ENCODE measurements at regions not wholly inside any gene's neighbourhood (a gene's known extent, or its start where the extent isn't known, plus 50 kb on each side); places are given as distances from the start of the nearest gene placed in this dataset.

DNA sequence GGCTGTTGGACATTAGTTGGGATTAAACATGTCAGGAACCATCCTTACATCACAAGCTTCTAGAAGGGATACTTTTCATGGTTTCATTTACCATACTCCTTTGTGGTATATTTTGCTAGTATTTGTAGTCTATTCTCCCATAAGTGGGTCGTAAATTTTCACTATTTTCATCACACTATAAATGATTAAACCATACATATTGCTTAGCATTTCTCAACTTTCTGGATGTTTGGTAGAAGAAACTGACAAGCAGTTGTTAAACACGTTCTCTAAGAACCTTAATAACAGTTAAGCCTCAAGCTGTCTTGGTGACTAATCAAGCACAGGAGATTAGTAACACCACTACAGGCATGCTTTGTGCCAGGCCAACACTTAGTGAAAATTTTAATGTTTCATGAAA lies 375.5 kb downstream of the NAF1 start:
- TF ChIP-seq CTCF (conservative IDR thresholded peaks at IDR 0.05) (no peak), ZFX (IDR thresholded peaks at IDR 0.05) (no peak)
